ENCODE measurements at regions not wholly inside any gene's neighbourhood (a gene's known extent, or its start where the extent isn't known, plus 50 kb on each side); places are given as distances from the start of the nearest gene placed in this dataset.
A peak's percentile ranks its signal among the peaks of the same experiment; 100 is the strongest.

GRCh38 chr15:46416544-46416943 lies 781.7 kb downstream of the SQOR start:
- DNase-seq (ENCODE audit: low spot score), result no peak

GRCh38 chr15:46420990-46421389 lies 786.2 kb downstream of the SQOR start:
- no peak for DNase-seq (ENCODE audit: low spot score)

GRCh38 chr15:46441294-46442062 lies 806.6 kb downstream of the SQOR start:
- DNase-seq (ENCODE audit: low spot score), result no peak

- no peak for DNase-seq (ENCODE audit: low spot score)
These were observed 807.4 kb downstream of the SQOR start for GRCh38 chr15:46442184-46442583.

GRCh38 chr15:46442901-46443590 lies 808.2 kb downstream of the SQOR start:
- no peak for DNase-seq (ENCODE audit: low spot score)

GRCh38 chr15:46450112-46450809 lies 815.4 kb downstream of the SQOR start:
- DNase-seq (ENCODE audit: low spot score), result no peak

- DNase-seq (ENCODE audit: low spot score), result no peak
These were observed 816.0 kb downstream of the SQOR start for GRCh38 chr15:46450810-46451182.

- DNase-seq (ENCODE audit: low spot score), result no peak
These were observed 817.5 kb downstream of the SQOR start for GRCh38 chr15:46452297-46452820.

- DNase-seq (ENCODE audit: low spot score), result no peak
These were observed 821.6 kb downstream of the SQOR start for GRCh38 chr15:46456456-46456855.

- no peak for DNase-seq (ENCODE audit: low spot score)
These were observed 825.7 kb downstream of the SQOR start for GRCh38 chr15:46460431-46461094.

GRCh38 chr15:46461416-46461815 lies 826.6 kb downstream of the SQOR start:
- DNase-seq (ENCODE audit: low spot score), result no peak

- no peak for DNase-seq (ENCODE audit: low spot score)
These were observed 832.2 kb downstream of the SQOR start for GRCh38 chr15:46467041-46467440.

GRCh38 chr15:46471096-46471495 lies 836.3 kb downstream of the SQOR start:
- DNase-seq (ENCODE audit: low spot score), result no peak

GRCh38 chr15:46489276-46489675 lies 854.4 kb downstream of the SQOR start:
- DNase-seq (ENCODE audit: low spot score), result no peak

GRCh38 chr15:46496491-46497115 lies 861.8 kb downstream of the SQOR start:
- no peak for DNase-seq (ENCODE audit: low spot score)

GRCh38 chr15:46502667-46503066 lies 867.8 kb downstream of the SQOR start:
- DNase-seq (ENCODE audit: low spot score), result no peak

- no peak for DNase-seq (ENCODE audit: low spot score)
These were observed 883.6 kb downstream of the SQOR start for GRCh38 chr15:46518381-46518780.

GRCh38 chr15:46523701-46524100 lies 888.9 kb downstream of the SQOR start:
- DNase-seq (ENCODE audit: low spot score), result no peak

- peak; percentile 19 for DNase-seq (ENCODE audit: low spot score)
These were observed 891.3 kb downstream of the SQOR start for GRCh38 chr15:46525984-46526725.

- DNase-seq (ENCODE audit: low spot score), result no peak
These were observed 891.9 kb downstream of the SQOR start for GRCh38 chr15:46526726-46527110.

GRCh38 chr15:46543626-46544025 lies 908.8 kb downstream of the SQOR start:
- DNase-seq (ENCODE audit: low spot score), result no peak

Data from LoVo (cell line).